SK-N-MC (cell line): ENCODE measurements at regions not wholly inside any gene's neighbourhood (a gene's known extent, or its start where the extent isn't known, plus 50 kb on each side); places are given as distances from the start of the nearest gene placed in this dataset.

Experiments used
- EZH2 ChIP-seq: fragments of 200-600 bp; sonication (generic); IDR thresholded peaks from one replicate; pipeline ENCODE4 v1.6.1; 2017; ENCODE audit warnings: antibody characterized with exemption
- POLR2AphosphoS5 ChIP-seq: IDR thresholded peaks from 2 replicates; pipeline ENCODE4 v1.6.1; 2012; ENCODE audit warnings: mild to moderate bottlenecking, low read depth, low read length, borderline replicate concordance

DNA sequence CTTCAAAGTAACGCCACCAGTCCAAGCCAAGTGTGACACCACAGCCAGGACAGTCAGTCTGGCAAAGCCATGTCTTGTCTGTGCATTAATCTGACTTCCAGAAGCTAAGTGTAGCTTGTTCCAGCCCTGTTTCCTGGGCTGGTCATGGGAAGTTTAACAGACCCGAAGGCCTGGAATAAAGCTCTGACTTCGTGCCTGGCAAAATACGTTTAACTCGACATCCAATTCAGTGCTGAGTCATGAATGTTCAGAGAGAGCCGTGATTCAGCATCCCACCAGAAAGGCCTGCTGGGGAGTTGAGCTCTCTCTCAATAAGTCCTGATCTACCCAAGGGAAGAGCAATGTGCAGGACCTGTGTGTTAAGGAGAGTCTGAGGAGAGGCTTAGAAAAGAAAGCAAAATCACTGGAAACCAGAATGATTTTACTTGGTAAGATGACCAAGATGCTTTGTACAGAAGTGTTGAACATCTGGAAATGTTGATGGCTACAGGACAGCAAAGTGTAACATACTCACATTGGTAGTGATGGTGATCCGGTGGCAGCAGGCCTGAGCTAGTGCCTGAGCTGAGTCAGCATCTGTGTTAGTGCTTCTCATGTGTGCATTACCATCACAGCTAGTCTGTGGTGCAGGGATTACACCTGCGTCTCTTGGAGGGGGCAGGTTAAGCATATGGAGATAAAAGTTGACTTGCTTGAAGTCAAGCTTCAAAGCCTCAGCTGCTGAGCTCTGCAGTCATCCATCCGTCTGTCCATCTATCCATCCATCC is 743.7 kb upstream of the HS6ST1 start:
- no peak for TF ChIP-seq EZH2
- no peak for TF ChIP-seq POLR2AphosphoS5
